HG03159 (cell line): ENCODE measurements at regions not wholly inside any gene's neighbourhood (a gene's known extent, or its start where the extent isn't known, plus 50 kb on each side); places are given as distances from the start of the nearest gene placed in this dataset.

ENCODE experiments used
- ATAC-seq: cut with Tn5 transposase; IDR thresholded peaks from one replicate; pipeline ENCODE4 v1.9.1; 2021; ENCODE audit warnings: mild to moderate bottlenecking, moderate library complexity; ENCODE audit not compliant: unreplicated experiment

- no peak for ATAC-seq
These were observed 209.4 kb downstream of the DTWD2 start for GRCh38 chr5:118778941-118779340.

GRCh38 chr5:118777189-118777736 is 211.1 kb downstream of the DTWD2 start:
- no peak for ATAC-seq

- peak; percentile 57 for ATAC-seq
These were observed 211.6 kb downstream of the DTWD2 start for GRCh38 chr5:118776755-118777154.

GRCh38 chr5:118775790-118776499 is 212.4 kb downstream of the DTWD2 start:
- ATAC-seq, result no peak

GRCh38 chr5:118768607-118769175 is 219.7 kb downstream of the DTWD2 start:
- no peak for ATAC-seq

GRCh38 chr5:118762291-118762690 is 226.1 kb downstream of the DTWD2 start:
- no peak for ATAC-seq

- ATAC-seq, result no peak
These were observed 226.5 kb downstream of the DTWD2 start for GRCh38 chr5:118761814-118762213.

- ATAC-seq, result no peak
These were observed 235.4 kb downstream of the DTWD2 start for GRCh38 chr5:118752969-118753368.

- no peak for ATAC-seq
These were observed 252.0 kb downstream of the DTWD2 start for GRCh38 chr5:118736396-118736795.

- no peak for ATAC-seq
These were observed 255.0 kb downstream of the DTWD2 start for GRCh38 chr5:118733394-118733793.

GRCh38 chr5:118728191-118728590 is 260.2 kb downstream of the DTWD2 start:
- ATAC-seq, result no peak

GRCh38 chr5:118726891-118727290 is 261.5 kb downstream of the DTWD2 start:
- ATAC-seq, result no peak

- ATAC-seq, result peak; percentile 83
These were observed 265.4 kb downstream of the DTWD2 start for GRCh38 chr5:118723021-118723338.

- peak; percentile 67 for ATAC-seq
These were observed 266.0 kb downstream of the DTWD2 start for GRCh38 chr5:118722122-118723020.

- no peak for ATAC-seq
These were observed 276.6 kb downstream of the DTWD2 start for GRCh38 chr5:118711727-118712126.

- no peak for ATAC-seq
These were observed 282.2 kb downstream of the DTWD2 start for GRCh38 chr5:118705959-118706667.

GRCh38 chr5:118703241-118703640 is 285.1 kb downstream of the DTWD2 start:
- no peak for ATAC-seq

GRCh38 chr5:118701791-118702190 is 286.6 kb downstream of the DTWD2 start:
- no peak for ATAC-seq

- ATAC-seq, result no peak
These were observed 287.8 kb downstream of the DTWD2 start for GRCh38 chr5:118700510-118700909.

- ATAC-seq, result no peak
These were observed 289.6 kb downstream of the DTWD2 start for GRCh38 chr5:118698774-118699173.

- no peak for ATAC-seq
These were observed 292.3 kb downstream of the DTWD2 start for GRCh38 chr5:118696076-118696475.
